CD4-positive, alpha-beta T cell treated with Interleukin-6 at 100 ng/mL for 8 hours (primary cell): ENCODE measurements at regions not wholly inside any gene's neighbourhood (a gene's known extent, or its start where the extent isn't known, plus 50 kb on each side); places are given as distances from the start of the nearest gene placed in this dataset.
"Not testable (repeated sequence)": the region's sequence is repeated elsewhere in the genome, so short reads cannot be mapped to it uniquely, and the experiment has no call there.

Experiments used
- DNase-seq: peaks from one replicate; pipeline ENCODE4 v3.0.0-alpha.2; 2020; ENCODE audit warnings: mixed read lengths, low spot score

GRCh38 chr1:149157409-149157808, 54.1 kb upstream of the NBPF9 start:
- DNase-seq = peak; percentile 0

DNA sequence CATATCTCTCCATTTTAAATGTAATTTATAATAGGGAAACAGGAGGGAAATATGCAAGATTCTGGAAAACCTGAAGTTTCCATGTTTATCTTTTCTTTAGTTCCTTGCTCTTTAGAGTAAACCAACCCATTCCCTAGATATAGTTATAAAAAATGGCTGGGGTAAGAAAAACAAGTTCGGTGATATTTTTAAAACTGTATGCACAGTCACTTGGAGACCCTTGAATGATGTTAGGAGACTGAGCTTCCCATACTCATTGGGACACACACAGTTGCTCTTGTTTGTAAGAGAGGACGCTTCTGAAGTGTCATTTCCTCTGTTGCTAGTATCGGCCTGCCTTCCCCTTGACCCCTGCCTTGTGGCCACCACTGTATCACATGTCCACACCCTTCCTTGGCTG, 55.0 kb upstream of the NBPF9 start:
- DNase-seq = not testable (repeated sequence)

DNA sequence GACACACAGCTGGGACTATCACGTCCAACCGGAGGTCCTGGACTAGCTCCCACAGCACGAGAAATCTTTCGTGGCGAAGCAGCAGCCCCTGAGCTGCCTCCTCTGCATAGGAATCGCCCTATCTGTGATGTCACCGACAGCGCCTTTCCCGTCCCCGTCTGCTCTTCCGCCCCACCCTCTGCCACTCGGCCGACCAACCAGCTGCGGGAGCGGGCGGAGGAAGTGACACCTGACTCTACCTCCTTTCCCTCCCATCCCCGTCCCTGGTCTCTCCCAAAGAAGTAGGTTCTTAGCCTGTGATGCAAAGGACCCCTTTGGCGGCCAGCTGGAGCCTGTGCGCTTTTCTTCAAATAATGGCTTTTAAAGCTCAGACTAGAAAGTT, 59.7 kb upstream of the NBPF9 start:
- not testable (repeated sequence) for DNase-seq

- peak; percentile 1 for DNase-seq
Measured at GRCh38 chr1:149174765-149175164, 71.4 kb upstream of the NBPF9 start.

DNA sequence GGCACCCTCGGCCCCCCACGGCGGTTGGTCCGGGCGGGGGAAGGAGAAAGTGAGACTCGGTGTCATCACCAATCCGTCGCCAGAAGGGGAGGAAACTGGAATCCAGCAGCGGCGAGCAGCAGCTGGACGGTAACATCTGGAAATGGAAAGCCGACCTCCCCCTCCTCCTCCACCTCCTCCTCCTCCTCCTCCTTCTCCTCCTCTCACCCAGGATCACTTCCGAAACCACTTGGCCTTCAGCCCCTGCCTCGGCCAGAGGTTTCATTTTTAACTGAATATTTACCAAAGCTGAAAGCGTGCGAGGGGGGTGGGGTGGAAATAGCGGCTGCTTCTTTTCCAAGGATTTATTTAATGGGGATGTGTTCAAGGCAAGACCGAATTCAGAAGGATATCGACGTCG, 72.5 kb upstream of the NBPF9 start:
- not testable (repeated sequence) for DNase-seq

- DNase-seq = peak; percentile 38
Measured at GRCh38 chr1:149176453-149177316, 73.3 kb upstream of the NBPF9 start.

DNA sequence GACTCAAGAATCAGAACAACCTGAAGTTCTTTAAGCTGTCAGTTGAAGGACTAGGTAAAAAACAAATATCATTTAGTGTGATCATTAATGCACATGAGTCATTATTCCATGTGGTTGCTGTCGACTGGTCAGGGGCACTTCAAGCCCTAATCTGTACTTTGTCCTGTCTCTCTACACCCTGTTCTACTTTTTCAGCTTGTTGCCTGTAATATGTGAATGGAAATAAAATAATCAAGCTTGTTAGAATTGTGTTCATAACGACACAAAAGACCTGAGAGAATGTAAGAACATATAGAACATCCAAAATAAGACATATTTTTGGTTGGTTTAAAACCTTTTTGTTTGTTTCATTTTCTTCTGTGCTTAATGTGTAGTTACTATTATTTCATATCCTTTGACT, 87.4 kb upstream of the NBPF9 start:
- DNase-seq = not testable (repeated sequence)

- DNase-seq = not testable (repeated sequence)
Measured at GRCh38 chr1:149196651-149197050, 93.3 kb upstream of the NBPF9 start.

GRCh38 chr1:149200567-149200966, 97.2 kb upstream of the NBPF9 start:
- not testable (repeated sequence) for DNase-seq

DNA sequence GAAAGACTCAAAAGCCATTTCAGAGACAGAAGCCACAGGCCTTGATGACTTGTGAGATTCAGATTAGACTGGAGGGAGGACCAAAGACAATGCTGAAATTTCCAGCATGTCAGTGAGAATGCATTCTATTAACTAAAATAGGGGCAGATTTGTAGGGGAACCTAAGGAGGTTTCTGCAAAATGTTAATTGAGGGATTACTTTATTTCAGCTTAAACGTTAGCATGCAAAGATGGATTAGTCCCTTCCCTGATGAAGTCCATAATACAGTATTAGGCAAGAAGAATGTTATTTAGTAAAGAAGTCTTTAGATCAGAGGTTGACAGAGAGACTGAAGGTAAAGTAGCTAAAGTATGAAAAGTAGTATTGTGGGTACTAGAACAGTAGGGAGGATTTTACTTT, 98.9 kb upstream of the NBPF9 start:
- not testable (repeated sequence) for DNase-seq

GRCh38 chr1:149204396-149204795, 101.0 kb upstream of the NBPF9 start:
- not testable (repeated sequence) for DNase-seq

GRCh38 chr1:149208836-149209235, 105.5 kb upstream of the NBPF9 start:
- DNase-seq = not testable (repeated sequence)

DNA sequence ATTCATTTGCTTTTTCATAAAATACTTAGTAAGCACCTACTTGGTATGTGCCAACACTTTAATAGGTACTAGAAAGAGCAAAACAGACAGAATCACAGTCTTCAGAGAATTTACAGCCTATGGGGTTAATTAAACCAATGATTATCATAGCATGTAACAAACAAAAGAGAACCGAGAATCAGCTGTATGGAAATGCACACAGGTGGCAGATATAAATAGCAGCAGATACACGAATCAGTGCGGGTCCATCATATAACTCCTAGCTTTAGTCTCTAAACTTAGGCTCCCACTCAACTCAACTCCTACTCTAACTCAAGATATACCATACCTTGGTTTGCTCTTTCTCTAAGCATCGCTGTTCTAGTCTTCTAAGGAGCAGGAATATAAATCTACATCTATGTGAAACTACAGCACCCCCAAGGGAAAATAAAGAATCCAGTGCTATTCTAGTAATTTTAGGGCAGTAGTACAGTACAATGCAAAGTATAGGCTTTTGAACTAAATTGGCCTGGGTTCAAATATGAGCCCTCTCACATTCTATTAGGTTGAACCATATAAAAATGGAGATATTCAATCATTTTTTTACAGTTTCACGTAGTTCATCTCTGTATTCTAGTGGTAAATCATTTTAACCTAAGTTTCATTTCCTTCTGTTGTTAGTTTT, 108.5 kb upstream of the NBPF9 start:
- not testable (repeated sequence) for DNase-seq

- DNase-seq = not testable (repeated sequence)
Measured at GRCh38 chr1:149212946-149213345, 109.6 kb upstream of the NBPF9 start.

- DNase-seq = not testable (repeated sequence)
Measured at GRCh38 chr1:149213673-149214072, 110.3 kb upstream of the NBPF9 start.

DNA sequence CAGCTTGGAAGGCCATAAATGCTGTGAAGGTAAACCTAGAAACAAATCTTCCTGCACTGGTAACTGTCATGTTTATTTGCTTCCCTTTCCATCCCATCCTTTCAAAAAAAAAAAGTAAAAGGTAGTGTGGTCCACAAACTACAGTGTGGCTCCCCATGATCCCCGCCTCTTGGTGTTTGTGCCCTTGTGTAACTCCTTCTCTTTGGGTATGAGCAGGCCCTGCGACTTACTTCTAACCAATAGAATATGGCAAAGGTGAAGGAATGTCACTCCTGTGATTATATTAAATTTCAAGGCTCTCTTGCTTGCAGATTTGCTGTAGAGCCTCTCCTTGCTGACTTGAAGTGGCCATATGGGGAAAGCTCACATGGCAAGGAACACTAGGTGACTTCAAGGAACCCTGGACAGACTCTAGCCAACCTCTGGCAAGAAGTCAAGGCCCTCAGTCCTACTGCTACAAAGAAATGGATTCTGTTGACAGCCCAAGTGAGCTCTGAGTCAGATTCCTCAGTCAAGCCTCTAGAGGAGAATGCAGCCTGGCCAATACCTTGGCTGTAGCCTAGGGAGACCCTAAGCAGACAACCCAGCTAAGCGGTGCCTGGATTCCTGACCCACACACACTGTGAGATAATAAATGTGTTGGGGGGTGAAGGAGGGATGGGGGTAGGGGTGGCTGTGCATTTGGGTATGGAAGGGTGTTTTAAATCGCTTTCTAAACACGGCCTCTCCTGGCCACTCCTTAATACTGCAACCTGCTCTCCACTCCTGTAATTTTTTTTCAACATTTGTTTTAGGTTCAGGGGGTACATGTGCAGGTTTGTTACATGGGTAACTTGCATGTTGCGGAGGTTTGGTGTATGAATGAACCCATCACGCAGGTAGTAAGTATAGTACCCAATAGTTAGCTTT, 115.0 kb upstream of the NBPF9 start:
- not testable (repeated sequence) for DNase-seq

GRCh38 chr1:149219539-149219938, 116.2 kb upstream of the NBPF9 start:
- not testable (repeated sequence) for DNase-seq

GRCh38 chr1:149220463-149221074, 117.2 kb upstream of the NBPF9 start:
- not testable (repeated sequence) for DNase-seq

GRCh38 chr1:149227933-149228665, 124.7 kb upstream of the NBPF9 start:
- not testable (repeated sequence) for DNase-seq

- not testable (repeated sequence) for DNase-seq
Measured at GRCh38 chr1:149228672-149229585, 125.6 kb upstream of the NBPF9 start.
